GM18907 (cell line): ENCODE measurements at regions not wholly inside any gene's neighbourhood (a gene's known extent, or its start where the extent isn't known, plus 50 kb on each side); places are given as distances from the start of the nearest gene placed in this dataset.

ENCODE experiments used
- ATAC-seq: cut with Tn5 transposase; IDR thresholded peaks from one replicate; pipeline ENCODE4 v1.9.1; 2021; ENCODE audit warnings: mild to moderate bottlenecking, moderate library complexity; ENCODE audit not compliant: unreplicated experiment

- ATAC-seq: no peak
These were observed 482.3 kb upstream of the SGCG start for GRCh38 chr13:22698467-22698866.

- ATAC-seq: no peak
These were observed 480.4 kb upstream of the SGCG start for GRCh38 chr13:22700246-22700887.

- no peak for ATAC-seq
These were observed 477.1 kb upstream of the SGCG start for GRCh38 chr13:22703601-22704209.

- no peak for ATAC-seq
These were observed 472.8 kb upstream of the SGCG start for GRCh38 chr13:22707946-22708345.

GRCh38 chr13:22717036-22717435, 463.7 kb upstream of the SGCG start:
- ATAC-seq: no peak

- ATAC-seq: no peak
These were observed 454.1 kb upstream of the SGCG start for GRCh38 chr13:22726726-22727125.

GRCh38 chr13:22735011-22735995, 445.5 kb upstream of the SGCG start:
- ATAC-seq: no peak

GRCh38 chr13:22736084-22736767, 444.6 kb upstream of the SGCG start:
- no peak for ATAC-seq

- ATAC-seq: no peak
These were observed 444.0 kb upstream of the SGCG start for GRCh38 chr13:22736768-22737092.

GRCh38 chr13:22738357-22738756, 442.4 kb upstream of the SGCG start:
- ATAC-seq: no peak

GRCh38 chr13:22740264-22740663, 440.5 kb upstream of the SGCG start:
- ATAC-seq: no peak

- no peak for ATAC-seq
These were observed 435.9 kb upstream of the SGCG start for GRCh38 chr13:22744688-22745452.

- no peak for ATAC-seq
These were observed 431.8 kb upstream of the SGCG start for GRCh38 chr13:22748866-22749577.

GRCh38 chr13:22749626-22750025, 431.2 kb upstream of the SGCG start:
- ATAC-seq: no peak

- no peak for ATAC-seq
These were observed 423.2 kb upstream of the SGCG start for GRCh38 chr13:22757530-22758120.

GRCh38 chr13:22758245-22758644, 422.5 kb upstream of the SGCG start:
- ATAC-seq: no peak

- no peak for ATAC-seq
These were observed 419.1 kb upstream of the SGCG start for GRCh38 chr13:22761709-22762108.

- ATAC-seq: no peak
These were observed 415.2 kb upstream of the SGCG start for GRCh38 chr13:22765547-22765946.

- no peak for ATAC-seq
These were observed 409.9 kb upstream of the SGCG start for GRCh38 chr13:22770891-22771290.

GRCh38 chr13:22773465-22773864, 407.3 kb upstream of the SGCG start:
- no peak for ATAC-seq
